GM12878 (cell line): ENCODE measurements at regions not wholly inside any gene's neighbourhood (a gene's known extent, or its start where the extent isn't known, plus 50 kb on each side); places are given as distances from the start of the nearest gene placed in this dataset.

Experiments
- SREBF2 ChIP-seq: IDR thresholded peaks from 2 replicates; pipeline ENCODE4 v1.6.1; 2012; ENCODE audit warnings: mild to moderate bottlenecking, low read length
- TF ChIP-seq, protein P1 (sequence below): fragments of 450-650 bp; IDR thresholded peaks from 2 replicates; pipeline ENCODE4 v1.6.1; 2017; ENCODE audit warnings: mild to moderate bottlenecking, moderate library complexity

DNA sequence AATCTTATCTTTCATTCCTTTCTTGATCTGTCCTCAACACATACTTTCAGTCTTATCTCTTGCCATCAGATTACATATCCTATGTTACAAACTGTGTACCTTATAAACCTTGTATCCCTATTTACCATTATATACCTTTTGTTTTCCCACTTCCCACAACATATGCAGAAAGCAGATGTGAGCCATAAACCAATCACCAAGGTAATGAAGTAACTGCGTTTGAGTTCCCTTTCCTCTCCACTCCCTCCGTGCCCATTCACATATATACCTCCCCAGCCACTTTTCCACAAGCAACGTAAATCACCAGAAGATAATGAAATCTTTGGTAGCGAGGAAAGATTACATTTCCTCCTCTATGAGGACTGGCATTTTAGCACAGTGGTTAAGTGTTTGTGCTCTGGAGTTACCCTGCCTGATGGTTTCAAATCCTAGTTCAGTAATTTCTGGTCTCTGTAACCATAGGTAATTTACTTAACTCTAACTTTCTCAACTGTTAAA is 55.5 kb upstream of the PHF14 start:
- TF ChIP-seq, protein P1, sequence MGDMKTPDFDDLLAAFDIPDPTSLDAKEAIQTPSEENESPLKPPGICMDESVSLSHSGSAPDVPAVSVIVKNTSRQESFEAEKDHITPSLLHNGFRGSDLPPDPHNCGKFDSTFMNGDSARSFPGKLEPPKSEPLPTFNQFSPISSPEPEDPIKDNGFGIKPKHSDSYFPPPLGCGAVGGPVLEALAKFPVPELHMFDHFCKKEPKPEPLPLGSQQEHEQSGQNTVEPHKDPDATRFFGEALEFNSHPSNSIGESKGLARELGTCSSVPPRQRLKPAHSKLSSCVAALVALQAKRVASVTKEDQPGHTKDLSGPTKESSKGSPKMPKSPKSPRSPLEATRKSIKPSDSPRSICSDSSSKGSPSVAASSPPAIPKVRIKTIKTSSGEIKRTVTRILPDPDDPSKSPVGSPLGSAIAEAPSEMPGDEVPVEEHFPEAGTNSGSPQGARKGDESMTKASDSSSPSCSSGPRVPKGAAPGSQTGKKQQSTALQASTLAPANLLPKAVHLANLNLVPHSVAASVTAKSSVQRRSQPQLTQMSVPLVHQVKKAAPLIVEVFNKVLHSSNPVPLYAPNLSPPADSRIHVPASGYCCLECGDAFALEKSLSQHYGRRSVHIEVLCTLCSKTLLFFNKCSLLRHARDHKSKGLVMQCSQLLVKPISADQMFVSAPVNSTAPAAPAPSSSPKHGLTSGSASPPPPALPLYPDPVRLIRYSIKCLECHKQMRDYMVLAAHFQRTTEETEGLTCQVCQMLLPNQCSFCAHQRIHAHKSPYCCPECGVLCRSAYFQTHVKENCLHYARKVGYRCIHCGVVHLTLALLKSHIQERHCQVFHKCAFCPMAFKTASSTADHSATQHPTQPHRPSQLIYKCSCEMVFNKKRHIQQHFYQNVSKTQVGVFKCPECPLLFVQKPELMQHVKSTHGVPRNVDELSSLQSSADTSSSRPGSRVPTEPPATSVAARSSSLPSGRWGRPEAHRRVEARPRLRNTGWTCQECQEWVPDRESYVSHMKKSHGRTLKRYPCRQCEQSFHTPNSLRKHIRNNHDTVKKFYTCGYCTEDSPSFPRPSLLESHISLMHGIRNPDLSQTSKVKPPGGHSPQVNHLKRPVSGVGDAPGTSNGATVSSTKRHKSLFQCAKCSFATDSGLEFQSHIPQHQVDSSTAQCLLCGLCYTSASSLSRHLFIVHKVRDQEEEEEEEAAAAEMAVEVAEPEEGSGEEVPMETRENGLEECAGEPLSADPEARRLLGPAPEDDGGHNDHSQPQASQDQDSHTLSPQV, result no peak
- TF ChIP-seq SREBF2, result no peak
